Keratinocyte (primary cell): ENCODE measurements at regions not wholly inside any gene's neighbourhood (a gene's known extent, or its start where the extent isn't known, plus 50 kb on each side); places are given as distances from the start of the nearest gene placed in this dataset.

Experiments
- EZH2 ChIP-seq: IDR thresholded peaks from one replicate; pipeline ENCODE4 v1.6.1; 2012; ENCODE audit warnings: inconsistent platforms, mild to moderate bottlenecking, low read length, moderate library complexity
- TF ChIP-seq, protein P1 (sequence below), 3 experiments: IDR thresholded peaks in 1 of 3; conservative IDR thresholded peaks in 1 of 3; optimal IDR thresholded peaks in 1 of 3; 2 replicates in 2 of 3; 3 replicates in 1 of 3; pipeline versions ENCODE3 to v1.5.1; 2011; ENCODE audit warnings: low read length in 3 of 3, mild to moderate bottlenecking in 3 of 3, moderate library complexity in 2 of 3, control low read depth in 1 of 3, inconsistent platforms in 1 of 3; ENCODE audit not compliant: insufficient read depth in 2 of 3; ENCODE audit errors: extremely low read depth in 1 of 3

DNA sequence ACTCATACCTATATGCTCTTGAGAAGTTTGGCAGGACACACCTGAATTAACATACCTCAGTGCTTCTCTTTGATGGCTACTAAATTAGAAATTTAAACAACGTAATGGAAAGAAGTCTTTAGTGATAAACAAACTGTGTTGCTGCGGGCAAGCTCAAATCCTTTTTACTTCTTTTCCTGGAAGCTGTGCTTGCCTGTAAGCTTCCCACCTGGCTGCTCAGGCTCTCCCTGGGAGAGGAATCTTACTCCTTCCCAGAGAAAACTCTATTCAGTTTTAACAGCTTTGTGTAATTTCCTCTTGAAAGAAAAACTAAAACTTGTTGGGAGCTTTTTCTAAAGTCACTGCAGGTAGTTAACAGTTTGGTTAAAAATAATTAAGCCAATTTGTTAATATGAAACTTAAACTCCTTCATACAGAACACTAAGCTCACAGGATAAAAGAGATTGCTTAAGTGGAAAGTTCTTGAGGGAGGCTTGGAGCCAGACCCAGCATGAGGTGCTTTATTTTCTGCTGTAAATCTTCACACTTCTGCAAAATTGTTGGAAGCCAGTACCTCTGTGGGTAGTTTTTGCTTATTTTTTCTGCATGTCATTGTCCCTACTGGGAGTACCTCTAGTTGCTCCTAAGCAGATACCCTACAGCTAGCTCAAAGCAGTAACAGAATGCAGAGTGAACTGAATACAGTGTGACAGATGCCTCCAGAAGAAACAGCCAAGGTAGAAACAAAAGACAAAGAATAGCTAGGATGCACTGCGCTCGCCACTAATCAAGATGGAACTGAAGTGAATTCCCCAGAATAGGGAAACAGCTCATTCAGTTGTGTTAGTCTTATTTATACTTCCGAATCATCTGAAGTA, 1253.0 kb downstream of the PCDH17 start:
- TF ChIP-seq, protein P1, sequence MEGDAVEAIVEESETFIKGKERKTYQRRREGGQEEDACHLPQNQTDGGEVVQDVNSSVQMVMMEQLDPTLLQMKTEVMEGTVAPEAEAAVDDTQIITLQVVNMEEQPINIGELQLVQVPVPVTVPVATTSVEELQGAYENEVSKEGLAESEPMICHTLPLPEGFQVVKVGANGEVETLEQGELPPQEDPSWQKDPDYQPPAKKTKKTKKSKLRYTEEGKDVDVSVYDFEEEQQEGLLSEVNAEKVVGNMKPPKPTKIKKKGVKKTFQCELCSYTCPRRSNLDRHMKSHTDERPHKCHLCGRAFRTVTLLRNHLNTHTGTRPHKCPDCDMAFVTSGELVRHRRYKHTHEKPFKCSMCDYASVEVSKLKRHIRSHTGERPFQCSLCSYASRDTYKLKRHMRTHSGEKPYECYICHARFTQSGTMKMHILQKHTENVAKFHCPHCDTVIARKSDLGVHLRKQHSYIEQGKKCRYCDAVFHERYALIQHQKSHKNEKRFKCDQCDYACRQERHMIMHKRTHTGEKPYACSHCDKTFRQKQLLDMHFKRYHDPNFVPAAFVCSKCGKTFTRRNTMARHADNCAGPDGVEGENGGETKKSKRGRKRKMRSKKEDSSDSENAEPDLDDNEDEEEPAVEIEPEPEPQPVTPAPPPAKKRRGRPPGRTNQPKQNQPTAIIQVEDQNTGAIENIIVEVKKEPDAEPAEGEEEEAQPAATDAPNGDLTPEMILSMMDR (optimal IDR thresholded peaks at IDR 0.05 in 1 of 3, IDR thresholded peaks at IDR 0.05 in 1 of 3, conservative IDR thresholded peaks at IDR 0.05 in 1 of 3; ENCODE audit: extremely low read depth in 1 of 3, insufficient read depth in 2 of 3, low read length in 3 of 3), result no peak
- TF ChIP-seq EZH2, result no peak
